HG02938 (cell line): ENCODE measurements at regions not wholly inside any gene's neighbourhood (a gene's known extent, or its start where the extent isn't known, plus 50 kb on each side); places are given as distances from the start of the nearest gene placed in this dataset.

ENCODE experiments used
- ATAC-seq: cut with Tn5 transposase; IDR thresholded peaks from one replicate; pipeline ENCODE4 v1.9.1; 2021; ENCODE audit warnings: mild to moderate bottlenecking, moderate library complexity; ENCODE audit not compliant: unreplicated experiment

DNA sequence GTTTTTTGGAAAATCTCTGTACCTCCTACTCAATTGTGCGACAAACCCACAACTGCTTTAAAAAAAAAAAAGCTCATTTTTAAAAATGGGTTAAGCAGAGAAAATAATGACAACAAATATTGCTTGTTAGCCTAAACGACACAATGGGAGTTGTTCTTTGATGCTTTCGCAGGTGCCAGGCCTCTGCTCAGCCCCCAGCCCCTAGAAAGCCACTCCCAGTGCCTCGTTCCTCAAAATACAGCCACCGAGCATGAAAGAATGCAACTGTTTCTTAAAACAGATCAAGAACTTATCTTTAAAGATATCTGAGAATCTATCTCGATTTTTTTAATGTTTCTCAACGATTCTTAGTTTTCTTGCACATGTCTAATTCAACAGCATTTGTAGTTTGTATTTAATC lies 85.2 kb upstream of the PFKP start:
- no peak for ATAC-seq

DNA sequence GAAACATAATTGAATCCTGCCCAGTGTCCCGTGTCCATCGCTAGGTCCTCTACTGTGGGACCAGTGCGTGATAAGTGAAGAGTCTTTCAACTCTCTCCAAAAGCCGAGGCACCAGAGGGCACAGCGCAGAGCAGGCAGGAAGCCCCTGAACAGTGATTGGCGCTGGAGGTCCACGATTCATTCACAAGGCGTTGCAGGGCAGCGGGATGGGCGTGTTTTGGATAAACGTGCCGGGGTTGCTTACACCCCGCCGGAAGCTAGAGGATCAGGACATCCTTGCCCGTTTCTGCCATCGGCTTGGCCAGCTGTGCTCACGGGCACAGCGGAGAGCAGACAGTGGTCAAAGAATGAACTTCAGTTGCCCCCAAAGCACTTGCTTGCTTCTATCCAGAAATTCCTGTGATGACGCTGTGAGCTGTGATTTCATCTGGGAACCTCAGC lies 86.0 kb upstream of the PFKP start:
- no peak for ATAC-seq

DNA sequence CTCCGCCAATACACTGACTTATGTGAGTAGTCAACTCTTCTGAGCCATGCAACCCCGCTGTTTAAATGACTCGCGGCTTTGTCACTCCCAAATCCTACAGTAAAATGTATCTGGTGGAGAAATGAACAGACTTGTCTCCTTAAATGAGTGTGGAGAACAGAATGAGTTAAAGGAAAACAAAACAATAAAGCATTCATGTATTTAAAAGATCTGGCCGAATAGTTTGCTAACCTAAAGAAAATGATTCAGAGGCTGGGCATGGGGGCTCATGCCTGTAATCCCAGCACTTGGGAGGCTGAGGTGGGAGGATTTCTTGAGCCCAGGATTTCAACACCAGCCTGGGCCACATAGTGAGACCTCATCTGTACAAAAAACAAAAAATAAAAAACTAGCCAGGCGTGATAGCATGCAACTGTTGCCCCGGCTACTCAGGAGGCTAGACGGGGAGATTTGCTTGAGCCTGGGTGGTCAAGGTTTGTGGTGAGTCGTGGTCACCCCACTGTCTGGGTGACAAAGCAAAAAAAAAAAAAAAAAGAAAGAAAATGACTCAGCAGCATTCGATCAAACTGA lies 86.5 kb upstream of the PFKP start:
- peak; percentile 49 for ATAC-seq

DNA sequence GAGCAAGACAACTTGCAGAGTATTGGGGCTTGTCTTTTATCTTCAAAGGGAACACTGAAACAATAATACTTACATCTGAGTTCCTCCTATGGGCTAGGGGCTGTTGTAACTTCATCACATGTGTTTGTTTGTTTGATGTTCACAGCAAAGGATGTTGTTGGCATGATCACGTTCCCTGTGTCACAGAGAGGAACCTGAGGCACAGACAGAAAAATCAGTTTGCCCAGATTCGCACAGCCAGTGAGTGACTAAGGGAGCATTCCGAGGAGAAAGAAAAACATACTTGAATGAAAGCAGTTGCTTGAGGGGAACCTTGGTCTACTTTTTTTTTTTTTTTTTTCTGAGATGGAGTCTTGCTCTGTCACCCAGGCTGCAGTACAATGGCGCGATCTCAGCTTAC lies 87.2 kb upstream of the PFKP start:
- ATAC-seq: no peak

DNA sequence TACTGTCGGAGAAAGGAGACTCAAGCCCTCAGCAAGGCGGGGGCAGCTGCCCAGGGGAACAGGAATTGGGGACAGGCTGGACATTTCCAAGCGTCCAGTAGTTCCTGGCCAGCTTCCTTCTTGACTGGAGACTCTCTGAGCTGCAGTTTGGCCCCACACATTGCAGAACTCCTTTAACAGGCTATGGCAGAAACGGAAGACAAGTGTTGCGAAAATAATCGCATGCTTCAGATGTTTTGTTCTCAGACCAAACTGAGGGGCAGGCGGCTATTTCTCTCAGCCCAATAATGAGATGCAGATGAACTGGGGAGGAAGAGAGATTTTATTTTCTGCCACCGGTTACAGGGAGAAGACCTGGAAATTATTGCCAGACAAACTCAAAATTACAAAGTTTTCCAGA lies 88.0 kb upstream of the PFKP start:
- ATAC-seq: no peak

DNA sequence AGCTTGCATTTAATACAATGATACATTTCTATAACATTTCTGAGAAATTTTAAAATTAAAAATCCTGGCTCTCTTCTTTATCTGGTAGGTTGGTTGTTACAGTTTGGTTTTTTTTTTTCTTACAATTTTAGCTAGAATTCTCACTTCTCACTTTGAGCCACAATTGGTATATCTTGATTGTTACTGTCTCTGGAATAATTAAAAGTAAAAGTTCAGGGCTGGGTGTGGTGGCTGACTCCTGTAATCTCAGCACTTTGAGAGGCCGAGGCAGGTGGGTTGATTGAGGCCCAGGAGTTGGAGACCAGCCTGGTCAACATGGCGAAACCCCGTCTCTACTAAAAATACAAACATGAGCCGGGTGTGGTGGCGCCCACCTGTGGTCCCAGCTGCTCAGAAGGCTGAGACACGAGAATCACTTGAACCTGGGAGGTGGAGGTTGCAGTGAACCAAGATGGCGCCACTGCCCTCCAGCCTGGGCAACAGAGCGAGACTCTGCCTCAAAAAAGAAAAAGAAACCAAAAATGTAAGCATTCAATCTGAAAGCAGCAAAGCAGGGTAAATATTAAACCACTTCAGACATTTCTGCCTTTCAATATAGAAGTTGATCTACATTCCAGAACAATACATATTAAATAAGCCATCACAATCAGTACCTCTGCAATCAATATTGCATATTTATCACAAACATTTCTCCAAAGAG lies 88.6 kb upstream of the PFKP start:
- no peak for ATAC-seq

DNA sequence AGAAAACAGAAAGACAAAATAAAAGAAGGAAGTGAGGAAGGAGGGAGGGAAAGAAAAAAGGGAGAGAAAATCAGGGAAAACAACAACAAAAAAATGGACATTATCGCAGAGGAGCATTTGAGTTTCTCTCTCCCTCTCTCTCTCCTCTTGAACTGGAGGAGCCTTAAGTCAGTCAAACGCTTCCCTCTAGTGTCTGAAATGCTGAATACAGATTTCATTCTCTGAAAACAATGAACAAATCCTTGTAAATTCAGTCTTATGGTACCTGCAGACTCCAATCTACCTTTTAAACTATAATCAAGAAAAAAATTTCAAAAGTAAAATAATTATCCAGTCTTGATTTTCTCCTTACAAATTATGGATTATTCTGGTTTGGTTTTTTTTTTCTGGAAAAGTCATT lies 89.2 kb upstream of the PFKP start:
- ATAC-seq: peak; percentile 54

DNA sequence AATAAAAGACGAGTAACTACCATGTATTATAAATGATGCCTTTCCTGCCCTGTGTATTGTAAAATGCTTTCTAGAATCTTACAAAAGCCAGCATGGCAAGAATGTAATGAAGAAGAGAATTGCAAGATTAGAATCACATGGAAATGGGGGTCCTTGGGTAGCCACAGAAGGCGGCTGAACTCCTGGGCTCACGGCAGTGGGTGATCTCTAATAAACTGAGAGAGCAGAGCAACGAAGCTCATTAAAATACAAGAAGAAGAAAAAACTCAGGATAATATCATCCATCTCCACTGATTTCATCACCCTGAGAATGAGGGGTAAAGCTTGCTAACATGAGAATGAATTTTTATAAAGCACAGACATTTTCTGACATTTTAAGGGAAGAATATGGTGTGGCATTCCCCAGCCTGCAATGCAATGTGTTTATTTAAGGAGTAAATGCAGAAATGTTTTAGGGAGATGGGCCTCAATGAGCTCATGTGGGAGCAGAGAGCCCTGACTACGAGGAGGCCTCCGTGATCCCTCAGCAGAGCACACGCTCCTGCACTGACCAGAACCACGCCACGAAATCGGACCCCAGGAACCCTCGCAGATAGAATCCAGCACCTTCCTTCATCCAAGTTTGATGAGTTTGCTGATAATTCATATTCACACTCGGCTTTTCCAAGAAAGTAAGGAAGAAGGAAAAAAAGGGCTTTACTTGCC lies 92.7 kb upstream of the PFKP start:
- ATAC-seq: no peak

DNA sequence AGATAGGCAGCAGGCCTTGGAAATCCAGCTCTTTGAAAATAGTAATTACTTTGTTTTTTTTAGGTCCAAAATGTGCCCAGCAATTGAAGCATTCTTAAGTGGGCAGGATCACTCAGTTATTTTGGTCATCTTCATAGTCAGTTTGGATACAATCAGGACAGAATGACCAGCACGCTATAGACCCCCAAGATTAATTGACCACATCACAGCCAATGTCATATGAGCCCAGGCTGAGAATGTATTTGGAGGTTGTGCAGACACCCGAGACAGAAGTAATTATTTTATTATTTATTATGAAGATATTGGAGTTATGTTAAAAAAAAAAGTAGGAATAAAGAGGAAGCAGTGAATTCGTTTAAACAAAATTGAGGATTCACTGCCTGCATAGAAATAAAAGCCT lies 93.3 kb upstream of the PFKP start:
- ATAC-seq: no peak

DNA sequence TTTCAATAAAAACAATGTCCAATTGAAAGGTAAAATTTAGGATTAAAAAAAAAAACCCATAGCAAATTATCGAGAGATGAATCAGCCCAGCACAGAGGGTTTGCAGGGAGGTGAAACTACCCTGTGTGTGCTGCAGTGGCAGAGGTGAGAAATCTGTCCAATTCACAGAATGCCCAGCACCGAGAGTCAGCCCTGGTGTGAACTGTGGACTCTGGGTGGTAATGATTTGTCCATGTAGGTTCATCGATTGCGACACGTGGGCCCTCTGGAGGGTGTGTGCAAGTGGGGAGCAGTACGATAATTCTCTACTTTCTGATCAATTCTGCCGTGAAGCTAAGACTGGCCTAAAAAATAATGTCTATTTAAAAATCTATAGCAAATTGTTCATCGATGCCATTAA lies 94.5 kb upstream of the PFKP start:
- ATAC-seq: no peak

DNA sequence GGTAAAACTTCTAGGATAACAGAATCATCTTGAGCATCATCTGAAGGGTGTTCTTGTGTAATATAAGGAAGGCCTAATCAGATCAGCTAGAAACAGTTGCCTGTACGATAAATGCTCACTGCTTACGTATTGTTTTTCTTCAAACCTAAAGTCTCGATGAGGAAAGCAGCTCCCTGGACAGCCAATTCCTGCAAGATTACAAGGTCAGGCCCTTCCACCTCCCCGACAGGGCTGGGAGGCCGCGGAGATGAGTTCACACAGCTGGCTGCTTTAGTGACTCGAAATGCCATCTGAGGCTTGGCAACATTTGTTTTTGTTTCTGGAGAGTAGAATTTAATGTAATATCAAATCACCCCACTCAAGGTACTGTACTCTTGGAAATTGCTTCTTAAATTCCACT lies 95.1 kb upstream of the PFKP start:
- ATAC-seq: no peak

DNA sequence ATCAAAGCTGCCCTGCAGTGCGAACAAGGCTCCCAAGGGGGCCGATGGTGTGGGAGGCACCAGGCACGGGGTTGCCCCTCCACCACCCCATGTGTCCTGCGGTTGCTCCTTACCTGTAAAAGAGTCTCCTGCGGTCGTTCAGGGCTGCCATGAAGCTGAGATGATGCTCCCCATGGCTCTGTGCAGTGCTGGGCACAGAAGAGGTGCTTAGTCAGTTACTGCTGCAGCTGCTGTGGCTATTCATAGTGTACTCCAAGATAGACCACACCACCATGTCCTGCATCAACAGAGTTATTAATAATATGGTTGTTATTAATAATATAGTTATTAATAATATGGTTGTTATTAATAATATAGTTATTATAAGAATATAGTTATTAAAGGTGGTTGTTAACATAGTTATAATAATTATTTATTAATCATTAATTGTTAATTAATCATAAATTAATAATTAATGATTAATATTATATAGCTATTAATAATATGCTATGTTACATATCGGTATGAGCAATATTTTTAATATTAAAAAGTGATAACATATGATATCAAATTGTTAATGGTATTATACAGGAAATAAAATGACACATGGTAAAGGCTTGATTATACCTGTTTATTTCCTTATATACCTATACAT lies 97.0 kb upstream of the PFKP start:
- no peak for ATAC-seq

DNA sequence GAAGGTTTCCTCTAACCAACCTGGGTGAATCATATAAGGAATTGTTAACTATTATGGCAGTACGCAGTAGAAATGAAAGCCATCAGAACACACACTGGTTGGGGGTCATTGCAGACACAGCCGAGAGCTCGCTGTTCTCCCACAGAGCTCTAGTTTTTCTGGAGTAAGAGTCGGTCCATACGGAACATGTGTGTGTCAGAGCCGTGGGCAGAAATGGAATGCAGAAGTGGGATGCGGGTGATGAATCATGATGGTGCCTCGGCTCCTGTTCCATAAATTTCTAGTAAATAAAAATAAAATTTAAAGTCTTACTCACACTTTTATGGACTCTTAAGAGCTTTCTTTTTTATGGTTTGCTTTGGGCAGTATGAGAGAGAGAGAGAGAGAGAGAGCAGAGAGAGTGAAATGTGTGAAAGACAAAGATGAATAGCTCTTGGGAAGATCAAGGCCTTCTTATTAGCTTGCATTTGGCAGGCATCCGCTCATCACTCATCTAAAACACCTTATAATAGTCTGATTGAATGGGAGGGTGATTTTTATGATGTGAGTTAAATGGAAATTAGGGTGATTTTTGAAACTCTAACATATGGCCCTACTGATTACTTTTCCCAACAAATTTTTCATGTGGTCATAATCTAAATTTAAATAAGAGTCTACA lies 98.8 kb upstream of the PFKP start:
- ATAC-seq: no peak

DNA sequence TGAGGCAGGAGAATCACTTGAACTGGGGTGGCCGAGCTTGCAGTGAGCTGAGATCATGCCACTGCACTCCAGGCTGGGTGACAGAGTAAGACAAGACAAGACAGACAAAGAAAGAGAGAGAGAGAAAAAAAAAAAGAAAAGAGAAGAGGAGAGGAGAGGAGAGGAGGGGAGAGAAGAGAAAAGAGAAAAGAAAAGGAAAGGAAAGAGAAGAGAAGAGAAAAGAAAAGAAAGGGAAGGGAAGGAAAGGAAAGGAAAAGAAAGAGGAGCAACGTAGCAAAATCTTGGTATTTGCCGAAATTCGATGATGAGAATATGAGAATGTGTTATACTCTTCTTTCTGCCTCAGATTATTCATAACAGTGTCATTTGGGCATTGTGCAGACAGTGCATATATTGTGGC lies 101.2 kb upstream of the PFKP start:
- no peak for ATAC-seq

DNA sequence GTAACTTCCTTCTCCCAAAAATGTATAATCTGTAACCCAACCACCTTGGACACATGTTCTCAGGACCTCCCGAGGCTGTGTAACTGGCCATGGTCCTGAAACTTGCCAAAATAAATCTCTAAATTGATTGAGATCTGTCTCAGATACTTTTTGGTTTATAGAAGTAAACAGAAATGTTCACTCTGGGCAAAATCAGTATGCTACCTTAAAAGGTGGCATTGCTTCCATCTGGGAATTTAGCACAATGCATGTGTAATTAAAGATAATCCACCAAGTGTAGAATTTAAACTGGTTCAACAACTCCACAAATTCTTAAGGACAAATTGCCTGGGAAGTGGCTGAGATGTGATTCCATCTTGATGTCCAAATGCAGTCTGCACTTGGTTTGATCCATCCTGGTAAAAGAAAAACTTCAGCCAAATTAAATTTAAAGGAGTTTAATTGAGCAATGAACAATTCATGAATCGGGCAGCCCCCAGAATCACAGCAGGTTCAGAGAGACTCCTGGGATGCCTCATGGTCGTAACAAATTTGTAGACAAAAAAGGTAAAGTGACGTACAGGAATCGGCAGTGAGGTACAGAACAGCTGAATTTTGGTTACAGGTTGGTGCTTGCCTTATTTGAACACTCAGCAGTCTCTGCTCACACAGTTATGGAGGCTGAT lies 102.6 kb upstream of the PFKP start:
- no peak for ATAC-seq

DNA sequence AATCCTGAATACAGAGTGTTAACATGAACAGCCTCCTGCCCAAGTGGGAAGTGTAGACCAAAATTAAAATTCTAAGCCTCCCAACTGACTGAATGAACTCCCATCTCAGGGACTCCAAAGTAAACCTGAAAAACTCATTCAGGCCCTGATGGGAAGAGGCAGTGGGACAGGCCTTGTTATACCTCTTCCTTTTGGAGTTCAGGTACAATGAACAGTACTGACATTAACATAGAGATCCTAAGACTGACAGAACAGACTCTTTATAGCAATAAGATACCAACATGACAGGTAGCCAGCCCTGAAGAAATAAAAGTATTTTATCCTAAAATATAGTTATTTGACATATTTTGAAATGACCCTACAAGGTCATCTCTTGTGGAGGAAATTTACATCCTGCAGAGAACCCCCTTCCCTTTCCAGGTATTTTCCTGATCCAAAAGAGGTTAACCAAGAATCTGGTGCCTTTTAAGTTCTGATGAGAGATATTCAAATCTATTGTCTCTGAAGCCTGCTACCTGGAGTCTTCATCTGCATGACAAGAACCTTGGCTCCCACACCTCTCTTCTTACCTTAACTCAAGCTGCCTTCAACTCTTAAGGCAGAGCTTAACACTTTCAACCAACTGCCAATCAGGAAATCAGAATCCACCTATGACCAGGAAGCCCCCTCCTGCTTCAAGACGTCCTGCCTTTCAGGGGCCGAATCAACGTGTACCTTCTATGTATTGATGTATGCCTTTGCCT lies 103.3 kb upstream of the PFKP start:
- ATAC-seq: no peak

DNA sequence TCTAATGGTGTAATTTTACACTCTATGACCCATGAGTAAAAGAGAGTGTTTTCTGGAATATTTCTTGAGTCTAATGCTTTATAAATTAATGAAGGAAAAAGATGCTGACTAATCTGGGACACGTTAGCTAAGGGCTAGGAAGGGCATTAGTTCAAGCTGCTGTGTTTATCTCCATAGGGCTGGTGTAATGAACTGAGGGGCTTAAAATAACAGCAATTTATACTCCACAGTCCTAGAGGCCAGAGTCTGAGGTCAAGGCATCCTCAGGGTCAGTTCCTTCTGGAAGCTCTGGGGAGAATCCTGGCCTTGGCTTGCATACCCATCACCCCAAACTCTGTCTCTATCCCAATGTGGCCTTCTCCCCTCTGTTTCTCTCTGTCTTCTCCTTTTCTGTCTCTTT lies 105.2 kb upstream of the PFKP start:
- ATAC-seq: no peak

DNA sequence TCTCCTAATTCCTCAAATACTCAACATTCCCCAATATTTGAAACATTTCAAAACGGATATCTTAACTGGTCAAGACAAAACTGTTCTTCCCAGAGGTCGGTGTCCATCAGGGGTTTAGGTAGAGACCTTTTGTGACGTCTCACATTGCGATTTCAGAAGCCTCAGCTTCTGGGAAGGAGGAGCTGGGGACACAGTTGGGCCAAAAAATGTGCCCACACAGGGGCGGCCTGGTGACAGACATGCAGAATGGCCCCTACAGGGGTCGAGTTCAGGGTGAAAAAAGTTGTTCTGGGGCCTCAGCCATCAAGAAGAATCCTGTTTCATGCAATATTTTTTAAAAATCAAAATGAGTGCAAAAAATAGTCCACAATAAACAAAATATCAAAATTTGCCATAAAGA lies 108.7 kb upstream of the PFKP start:
- no peak for ATAC-seq

DNA sequence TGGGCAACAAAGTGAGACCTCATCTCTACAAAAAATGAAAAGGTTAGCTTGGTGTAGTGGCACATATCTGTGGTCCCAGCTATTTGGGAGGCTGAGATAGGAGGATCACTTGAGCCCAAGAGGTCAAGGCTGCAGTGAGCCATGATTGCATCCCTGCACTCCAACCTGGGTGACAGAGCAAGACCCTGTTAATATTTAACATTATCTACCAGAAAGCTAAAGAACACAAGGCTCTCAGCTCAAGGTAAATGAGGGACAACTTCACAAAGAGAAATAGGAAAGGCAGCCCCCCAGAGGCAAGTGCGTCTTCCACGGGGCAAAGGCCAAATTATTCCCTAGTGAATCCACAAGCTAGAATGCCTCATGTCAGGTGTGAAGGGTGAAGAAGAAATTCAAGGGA lies 109.6 kb upstream of the PFKP start:
- ATAC-seq: no peak

DNA sequence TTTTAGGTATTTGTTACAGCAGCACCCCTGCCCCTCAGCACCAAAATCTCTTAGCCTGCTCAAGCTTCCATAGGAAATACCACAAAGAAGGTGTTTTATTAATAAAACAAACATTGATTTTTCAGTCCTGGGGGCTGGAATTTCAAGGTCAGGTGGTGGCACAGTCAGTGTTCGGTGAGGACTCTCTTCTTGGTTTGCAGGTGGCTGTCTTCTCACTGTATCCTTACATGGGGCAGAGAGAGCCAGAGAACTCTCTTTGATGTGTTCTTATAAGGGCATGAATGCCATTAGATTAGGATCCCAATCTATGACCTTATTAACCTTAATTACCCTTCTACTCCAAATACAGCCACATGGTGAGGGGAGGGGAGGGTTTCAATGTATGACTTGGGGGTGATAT lies 112.3 kb upstream of the PFKP start:
- ATAC-seq: no peak
